ENCODE measurements at regions not wholly inside any gene's neighbourhood (a gene's known extent, or its start where the extent isn't known, plus 50 kb on each side); places are given as distances from the start of the nearest gene placed in this dataset.

GRCh38 chr14:87285506-87285905 is 707.5 kb downstream of the GALC start:
- no peak for DNase-seq (ENCODE audit: low spot score in 2 of 2)
- H3K4me3 ChIP-seq = no peak overlapping the region
- TF ChIP-seq POLR2AphosphoS5 (IDR thresholded peaks at IDR 0.05) (no peak), POLR2A (IDR thresholded peaks at IDR 0.05) (no peak), CTCF (IDR thresholded peaks at IDR 0.05) (no peak)
- no peaks in the 10 kb centered on the region for H3K4me1 ChIP-seq
- intact Hi-C loops (cut with DNase I; ENCODE audit: low total_unique reads) = no loop called here
- no peaks in the 10 kb centered on the region for H3K9me3 ChIP-seq
- no peaks in the 10 kb centered on the region for H3K36me3 ChIP-seq
- H3K27ac ChIP-seq = no peak overlapping the region
- no peaks in the 10 kb centered on the region for H3K27me3 ChIP-seq

GRCh38 chr14:87283547-87283946 is 709.4 kb downstream of the GALC start:
- Histone ChIP-seq H3K36me3 (no peaks in the 10 kb centered on the region), H3K27ac (no peak overlapping the region), H3K9me3 (no peaks in the 10 kb centered on the region), H3K4me3 (no peak overlapping the region), H3K4me1 (no peaks in the 10 kb centered on the region), H3K27me3 (no peaks in the 10 kb centered on the region)
- intact Hi-C loops (cut with DNase I; ENCODE audit: low total_unique reads) = no loop called here
- TF ChIP-seq POLR2AphosphoS5 (IDR thresholded peaks at IDR 0.05) = no peak
- TF ChIP-seq POLR2A (IDR thresholded peaks at IDR 0.05) = no peak
- TF ChIP-seq CTCF (IDR thresholded peaks at IDR 0.05) = no peak
- no peak for DNase-seq (ENCODE audit: low spot score in 2 of 2)

- no peaks in the 10 kb centered on the region for H3K27me3 ChIP-seq
- H3K36me3 ChIP-seq = no peaks in the 10 kb centered on the region
- no peak overlapping the region for H3K27ac ChIP-seq
- DNase-seq (ENCODE audit: low spot score in 2 of 2) = no peak
- no peak overlapping the region for H3K4me3 ChIP-seq
- H3K9me3 ChIP-seq = no peaks in the 10 kb centered on the region
- H3K4me1 ChIP-seq = no peaks in the 10 kb centered on the region
- intact Hi-C loops (cut with DNase I; ENCODE audit: low total_unique reads) = loop anchor here (1.0 kb wide), 1 partner anchor 17 kb away; no protein-coding TSS in a partner anchor
- no peak for TF ChIP-seq POLR2A (IDR thresholded peaks at IDR 0.05)
- no peak for TF ChIP-seq POLR2AphosphoS5 (IDR thresholded peaks at IDR 0.05)
- no peak for TF ChIP-seq CTCF (IDR thresholded peaks at IDR 0.05)
These were observed 710.7 kb downstream of the GALC start for GRCh38 chr14:87282266-87282665.

- Histone ChIP-seq H3K36me3 (no peaks in the 10 kb centered on the region), H3K4me1 (no peaks in the 10 kb centered on the region), H3K9me3 (no peaks in the 10 kb centered on the region), H3K4me3 (no peak overlapping the region), H3K27ac (no peak overlapping the region), H3K27me3 (no peaks in the 10 kb centered on the region)
- intact Hi-C loops (cut with DNase I; ENCODE audit: low total_unique reads) = no loop called here
- TF ChIP-seq CTCF (IDR thresholded peaks at IDR 0.05) = no peak
- no peak for TF ChIP-seq POLR2AphosphoS5 (IDR thresholded peaks at IDR 0.05)
- no peak for TF ChIP-seq POLR2A (IDR thresholded peaks at IDR 0.05)
- DNase-seq (ENCODE audit: low spot score in 2 of 2) = no peak
These were observed 714.6 kb downstream of the GALC start for GRCh38 chr14:87278415-87278814.

- no peaks in the 10 kb centered on the region for H3K36me3 ChIP-seq
- peaks cover 0 to 11% of the 10 kb centered on the region in 2 donors for H3K9me3 ChIP-seq
- no peaks in the 10 kb centered on the region for H3K27me3 ChIP-seq
- TF ChIP-seq CTCF (IDR thresholded peaks at IDR 0.05) = no peak
- TF ChIP-seq POLR2AphosphoS5 (IDR thresholded peaks at IDR 0.05) = no peak
- no peak for TF ChIP-seq POLR2A (IDR thresholded peaks at IDR 0.05)
- no peak for DNase-seq (ENCODE audit: low spot score in 2 of 2)
- no peak overlapping the region for H3K27ac ChIP-seq
- H3K4me3 ChIP-seq = no peak overlapping the region
- intact Hi-C loops (cut with DNase I; ENCODE audit: low total_unique reads) = no loop called here
- H3K4me1 ChIP-seq = no peaks in the 10 kb centered on the region
These were observed 721.7 kb downstream of the GALC start for GRCh38 chr14:87271331-87271730.

Data from breast epithelium (tissue), 4 donors.